NCI-H1105 treated with DMSO at 0.1 percent for 48 hours (cell line): ENCODE measurements at regions not wholly inside any gene's neighbourhood (a gene's known extent, or its start where the extent isn't known, plus 50 kb on each side); places are given as distances from the start of the nearest gene placed in this dataset.
A peak's percentile ranks its signal among the peaks of the same experiment; 100 is the strongest.

Source experiments
- DNase-seq: peaks from one replicate; lab custom pipeline; 2025; lab: John Stamatoyannopoulos, UW

DNA sequence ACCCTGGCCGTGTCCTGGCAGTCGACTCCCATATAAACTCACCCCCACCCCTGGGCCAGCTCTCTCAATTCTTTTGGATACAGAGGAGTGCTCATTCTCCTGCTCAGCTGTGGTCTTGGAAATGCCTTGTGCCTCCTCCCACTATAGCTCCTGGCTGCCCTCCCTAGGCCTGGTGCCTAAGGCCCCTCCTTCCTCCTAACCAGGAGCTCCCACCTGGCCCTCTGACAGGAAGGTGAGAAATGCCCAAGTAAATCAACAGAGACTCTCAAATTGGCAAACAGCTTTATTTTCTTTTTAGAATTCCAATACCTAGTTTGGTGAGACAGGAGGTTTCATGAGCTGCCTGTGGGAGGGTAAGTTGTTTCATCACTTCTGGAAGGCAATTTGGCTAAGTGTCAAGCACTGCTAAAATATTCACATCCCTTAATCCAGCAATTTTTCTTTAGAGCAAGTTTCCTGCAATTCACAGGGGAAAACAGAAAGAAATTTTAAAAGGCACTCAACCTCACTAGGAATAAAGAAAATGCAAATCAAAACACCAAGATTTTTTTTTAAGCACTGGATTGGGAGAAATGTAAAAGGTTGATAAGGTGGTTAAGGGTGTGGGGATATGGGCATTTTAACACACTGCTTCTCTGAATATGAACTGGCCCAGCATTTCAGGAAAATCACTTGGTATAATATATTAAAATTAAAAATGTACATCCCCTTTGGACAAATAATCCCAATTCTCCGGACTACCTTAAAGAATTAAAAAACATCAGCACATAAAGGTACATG, 209.7 kb upstream of the ARHGAP20 start:
- peak; percentile 5 for DNase-seq

DNA sequence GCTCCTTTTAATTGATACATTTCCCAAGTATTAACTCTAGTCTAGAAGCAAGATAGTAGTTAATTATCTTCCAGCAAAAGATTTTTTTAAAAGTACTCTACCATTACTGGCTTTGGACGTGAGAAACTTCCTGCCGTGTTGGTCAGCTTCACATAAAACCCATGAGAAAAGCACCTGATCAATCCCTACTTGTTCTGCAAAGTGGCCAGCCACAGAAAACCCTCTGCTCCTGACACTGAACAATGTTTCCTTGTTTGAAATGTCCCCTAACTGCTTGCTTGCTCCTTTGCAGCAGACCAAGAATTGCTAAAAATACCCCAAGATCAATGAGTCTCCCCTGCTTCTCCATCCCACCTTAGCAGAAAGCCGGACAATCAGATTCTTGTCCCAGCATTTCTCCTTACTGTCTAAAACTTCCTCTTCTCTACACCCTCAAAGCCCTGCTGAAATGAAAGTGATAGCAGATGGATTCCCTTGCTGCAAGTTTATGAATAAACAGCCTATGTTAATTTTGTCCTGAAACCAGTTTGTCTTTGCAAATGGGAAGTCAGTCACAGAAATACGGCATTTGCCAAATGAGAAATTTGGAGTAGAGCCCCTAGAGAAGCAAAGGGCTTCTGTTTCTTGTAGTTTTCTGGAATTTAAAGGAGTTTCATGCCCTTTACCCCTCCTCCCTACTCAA, 207.1 kb upstream of the ARHGAP20 start:
- no peak for DNase-seq

- DNase-seq: no peak
Observed at GRCh38 chr11:110918351-110918750, 206.1 kb upstream of the ARHGAP20 start.

DNA sequence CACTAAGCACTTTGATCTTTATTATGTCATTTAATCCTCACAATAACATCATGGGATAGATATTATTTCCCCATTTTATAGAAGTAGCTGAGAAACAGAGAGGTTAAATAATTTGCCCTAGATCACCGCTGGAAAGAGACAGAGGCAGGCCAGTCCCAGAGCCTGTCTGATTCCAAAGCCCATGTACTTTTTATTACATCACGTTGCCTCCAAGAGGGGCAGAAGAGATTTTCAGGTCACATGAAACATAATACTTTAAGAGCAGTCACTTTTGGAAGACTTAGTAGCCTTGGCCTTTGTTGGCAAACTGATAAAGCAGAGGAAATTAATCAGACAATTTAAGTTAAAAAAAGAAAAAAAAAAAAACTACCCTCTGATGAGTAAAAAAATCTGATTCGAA, 200.2 kb upstream of the ARHGAP20 start:
- DNase-seq: no peak

DNA sequence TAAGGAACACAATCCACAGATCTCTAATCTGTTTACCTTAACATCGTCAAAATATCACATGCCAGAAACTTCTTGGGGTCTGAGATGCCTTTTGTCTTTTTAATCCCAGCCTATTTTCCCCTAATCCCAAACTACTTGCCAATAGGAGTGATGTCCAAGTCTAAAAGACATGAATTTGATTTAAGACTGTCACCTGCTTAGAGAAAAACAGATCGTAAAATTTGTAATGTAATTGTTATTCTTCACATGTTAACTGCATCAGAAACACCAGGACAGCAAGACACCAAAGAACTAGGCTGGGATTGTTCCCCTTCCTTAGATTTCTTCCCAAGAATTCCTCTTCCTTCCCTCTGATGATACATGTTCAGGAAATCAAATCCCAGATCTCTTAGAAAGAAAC, 198.1 kb upstream of the ARHGAP20 start:
- no peak for DNase-seq

DNA sequence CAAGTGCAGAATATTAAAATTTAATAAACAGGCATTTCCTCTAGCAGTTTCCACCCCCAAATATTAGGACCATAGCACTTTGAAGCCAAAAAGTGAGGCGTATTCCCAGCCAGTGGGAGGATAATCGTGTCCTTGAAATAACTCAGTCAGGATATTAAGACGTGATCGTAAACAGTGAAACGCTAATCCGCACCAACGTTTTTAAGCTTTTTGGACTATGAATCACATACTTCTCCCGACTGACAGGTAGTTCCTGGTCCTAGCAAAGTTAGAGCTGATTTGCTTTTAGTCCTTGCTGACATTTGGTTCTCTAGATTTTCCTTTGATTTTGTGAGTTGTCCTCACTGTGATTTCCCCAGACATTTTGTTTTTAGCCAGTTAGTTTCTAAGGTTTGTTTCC, 197.1 kb upstream of the ARHGAP20 start:
- no peak for DNase-seq

- DNase-seq: no peak
Observed at GRCh38 chr11:110908401-110909105, 196.3 kb upstream of the ARHGAP20 start.

DNA sequence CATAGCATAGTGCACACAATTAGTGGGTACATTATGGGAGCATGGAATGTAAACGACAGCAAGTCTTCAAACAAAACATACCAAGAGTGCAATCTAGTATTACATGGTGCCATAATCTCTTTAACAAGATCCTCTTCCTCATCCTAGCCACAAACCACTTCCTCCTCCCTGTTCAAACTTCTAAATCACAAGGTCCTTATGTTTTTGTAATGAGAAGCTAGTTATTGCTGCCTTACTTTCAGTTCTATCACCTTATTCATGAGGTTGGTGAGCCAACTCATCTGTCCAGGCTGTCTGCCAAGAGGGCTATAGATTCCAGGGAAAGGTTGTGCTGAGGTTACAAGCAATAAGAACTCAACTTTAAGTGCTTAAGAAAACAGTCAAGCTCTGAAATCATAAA, 195.4 kb upstream of the ARHGAP20 start:
- peak; percentile 27 for DNase-seq

- DNase-seq: peak; percentile 16
Observed at GRCh38 chr11:110903830-110904229, 191.6 kb upstream of the ARHGAP20 start.

GRCh38 chr11:110903378-110903777, 191.1 kb upstream of the ARHGAP20 start:
- DNase-seq: no peak

GRCh38 chr11:110901441-110901840, 189.2 kb upstream of the ARHGAP20 start:
- peak; percentile 12 for DNase-seq

- no peak for DNase-seq
Observed at GRCh38 chr11:110900426-110900825, 188.2 kb upstream of the ARHGAP20 start.

- DNase-seq: no peak
Observed at GRCh38 chr11:110897035-110897434, 184.8 kb upstream of the ARHGAP20 start.

- DNase-seq: no peak
Observed at GRCh38 chr11:110896358-110896757, 184.1 kb upstream of the ARHGAP20 start.

DNA sequence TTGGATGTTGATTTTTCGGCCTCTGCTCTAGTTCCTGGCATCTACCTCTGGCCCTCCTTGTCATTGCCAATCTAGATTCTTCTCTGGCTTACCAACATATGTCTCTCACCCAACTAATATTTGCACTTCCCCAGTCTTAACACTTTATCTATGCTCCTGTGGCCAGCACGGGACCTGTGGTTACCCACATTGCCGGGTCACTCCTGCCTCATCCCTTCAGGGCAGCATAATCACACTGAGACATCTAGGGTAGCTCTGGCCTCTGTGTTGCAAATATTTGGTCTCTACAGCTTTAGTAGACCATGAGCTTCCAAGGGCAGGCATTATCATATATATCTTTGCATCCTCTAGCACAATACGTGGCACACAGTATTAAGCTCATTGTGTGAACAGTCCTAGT, 182.0 kb upstream of the ARHGAP20 start:
- no peak for DNase-seq

- no peak for DNase-seq
Observed at GRCh38 chr11:110892741-110893285, 180.6 kb upstream of the ARHGAP20 start.

DNA sequence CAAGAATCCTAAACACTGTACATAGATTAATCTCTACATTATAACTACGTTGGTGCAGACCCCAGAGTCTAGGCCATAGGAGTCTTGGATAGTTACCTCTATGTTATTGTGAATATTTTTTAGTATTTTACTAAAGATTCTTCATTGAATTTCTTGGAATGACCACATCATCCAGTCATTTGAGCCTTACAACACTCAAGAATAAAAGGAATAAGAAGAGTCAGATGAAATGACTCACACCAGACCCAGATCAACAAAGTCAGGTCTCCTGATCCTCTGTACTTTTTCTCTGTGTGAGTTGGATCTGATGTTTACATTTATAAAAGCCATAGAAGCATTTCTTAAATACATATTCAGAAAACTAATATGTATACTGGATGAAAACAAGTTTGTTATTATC, 179.2 kb upstream of the ARHGAP20 start:
- DNase-seq: no peak

DNA sequence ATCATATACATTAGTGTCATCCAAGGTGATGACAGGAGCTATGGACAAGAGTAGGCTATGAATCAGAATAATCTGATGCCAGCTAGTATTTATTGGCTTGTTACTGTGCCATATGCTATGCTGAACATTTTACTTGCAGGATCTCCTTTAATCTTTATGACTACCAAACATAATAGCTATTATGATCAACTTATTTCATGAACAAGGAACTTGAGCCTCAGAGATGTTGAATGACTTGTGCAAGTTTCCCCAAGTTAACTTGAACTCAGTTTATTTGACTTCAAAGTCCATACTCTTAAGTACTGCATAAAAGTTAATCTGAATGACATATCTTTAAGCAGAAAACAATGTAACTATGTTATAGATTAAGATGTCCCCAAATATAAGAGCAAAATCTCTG, 178.8 kb upstream of the ARHGAP20 start:
- DNase-seq: no peak

DNA sequence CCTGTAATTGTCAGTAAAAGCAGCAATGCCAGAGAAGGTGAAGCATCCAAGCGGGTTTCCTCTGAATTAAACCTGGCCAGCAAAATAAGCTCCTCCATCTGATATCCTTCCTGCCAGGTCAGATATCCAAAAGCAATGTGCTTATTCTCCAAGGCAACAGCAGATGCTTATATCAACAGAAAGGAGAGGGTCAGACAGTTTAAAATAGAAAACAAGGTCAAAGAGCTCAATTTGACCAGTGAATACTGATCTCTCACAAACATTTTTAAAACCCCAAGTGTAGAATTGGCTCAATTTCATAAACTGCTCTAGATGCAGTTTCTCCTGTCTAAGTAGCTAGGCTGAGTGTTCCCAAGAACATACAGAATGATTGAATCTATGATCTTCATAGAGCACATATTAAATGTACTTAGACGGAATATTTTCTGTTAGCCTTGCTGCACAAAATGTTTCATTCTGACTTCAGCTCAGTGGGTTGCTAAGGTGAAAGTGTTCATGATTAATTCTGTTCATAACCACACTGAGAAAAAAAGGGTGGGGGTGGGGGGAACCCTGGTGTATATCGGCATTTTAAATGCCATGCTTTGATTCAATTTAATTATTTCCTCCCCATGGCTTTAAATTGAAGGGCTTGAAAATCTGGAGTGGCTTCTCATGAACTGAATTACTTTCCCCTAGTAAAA, 174.2 kb upstream of the ARHGAP20 start:
- DNase-seq: no peak

- DNase-seq: no peak
Observed at GRCh38 chr11:110883256-110883655, 171.0 kb upstream of the ARHGAP20 start.

- DNase-seq: no peak
Observed at GRCh38 chr11:110878513-110878912, 166.3 kb upstream of the ARHGAP20 start.

GRCh38 chr11:110874437-110875030, 162.3 kb upstream of the ARHGAP20 start:
- no peak for DNase-seq
